ENCODE measurements at regions not wholly inside any gene's neighbourhood (a gene's known extent, or its start where the extent isn't known, plus 50 kb on each side); places are given as distances from the start of the nearest gene placed in this dataset.

- DNase-seq, result no peak
Observed at GRCh38 chr11:71124127-71124526, 128.2 kb downstream of the SHANK2 start.

- peak; percentile 34 for DNase-seq
Observed at GRCh38 chr11:71120471-71120896, 131.9 kb downstream of the SHANK2 start.

- DNase-seq, result no peak
Observed at GRCh38 chr11:71119656-71120269, 132.6 kb downstream of the SHANK2 start.

- no peak for DNase-seq
Observed at GRCh38 chr11:71118671-71119250, 133.6 kb downstream of the SHANK2 start.

GRCh38 chr11:71117311-71117710 is 135.1 kb downstream of the SHANK2 start:
- no peak for DNase-seq

GRCh38 chr11:71116693-71117040 is 135.7 kb downstream of the SHANK2 start:
- DNase-seq, result no peak

GRCh38 chr11:71115770-71116692 is 136.3 kb downstream of the SHANK2 start:
- DNase-seq, result peak; percentile 24

GRCh38 chr11:71114124-71114851 is 138.1 kb downstream of the SHANK2 start:
- no peak for DNase-seq

- DNase-seq, result no peak
Observed at GRCh38 chr11:71112990-71113389, 139.4 kb downstream of the SHANK2 start.

GRCh38 chr11:71112454-71112853 is 139.9 kb downstream of the SHANK2 start:
- no peak for DNase-seq

- no peak for DNase-seq
Observed at GRCh38 chr11:71109586-71109985, 142.8 kb downstream of the SHANK2 start.

GRCh38 chr11:71109186-71109585 is 143.2 kb downstream of the SHANK2 start:
- DNase-seq, result no peak

- DNase-seq, result no peak
Observed at GRCh38 chr11:71108013-71108865, 144.1 kb downstream of the SHANK2 start.

GRCh38 chr11:71106671-71107070 is 145.7 kb downstream of the SHANK2 start:
- no peak for DNase-seq

- no peak for DNase-seq
Observed at GRCh38 chr11:71103266-71103665, 149.1 kb downstream of the SHANK2 start.

- no peak for DNase-seq
Observed at GRCh38 chr11:71102251-71102995, 150.0 kb downstream of the SHANK2 start.

- no peak for DNase-seq
Observed at GRCh38 chr11:71101606-71102005, 150.8 kb downstream of the SHANK2 start.

GRCh38 chr11:71101046-71101445 is 151.3 kb downstream of the SHANK2 start:
- DNase-seq, result no peak

GRCh38 chr11:71098776-71099175 is 153.6 kb downstream of the SHANK2 start:
- DNase-seq, result no peak

GRCh38 chr11:71097506-71098240 is 154.7 kb downstream of the SHANK2 start:
- no peak for DNase-seq

All from femur (tissue), 1 donor.